ENCODE measurements at regions not wholly inside any gene's neighbourhood (a gene's known extent, or its start where the extent isn't known, plus 50 kb on each side); places are given as distances from the start of the nearest gene placed in this dataset.
A peak's percentile ranks its signal among the peaks of the same experiment; 100 is the strongest.

DNA sequence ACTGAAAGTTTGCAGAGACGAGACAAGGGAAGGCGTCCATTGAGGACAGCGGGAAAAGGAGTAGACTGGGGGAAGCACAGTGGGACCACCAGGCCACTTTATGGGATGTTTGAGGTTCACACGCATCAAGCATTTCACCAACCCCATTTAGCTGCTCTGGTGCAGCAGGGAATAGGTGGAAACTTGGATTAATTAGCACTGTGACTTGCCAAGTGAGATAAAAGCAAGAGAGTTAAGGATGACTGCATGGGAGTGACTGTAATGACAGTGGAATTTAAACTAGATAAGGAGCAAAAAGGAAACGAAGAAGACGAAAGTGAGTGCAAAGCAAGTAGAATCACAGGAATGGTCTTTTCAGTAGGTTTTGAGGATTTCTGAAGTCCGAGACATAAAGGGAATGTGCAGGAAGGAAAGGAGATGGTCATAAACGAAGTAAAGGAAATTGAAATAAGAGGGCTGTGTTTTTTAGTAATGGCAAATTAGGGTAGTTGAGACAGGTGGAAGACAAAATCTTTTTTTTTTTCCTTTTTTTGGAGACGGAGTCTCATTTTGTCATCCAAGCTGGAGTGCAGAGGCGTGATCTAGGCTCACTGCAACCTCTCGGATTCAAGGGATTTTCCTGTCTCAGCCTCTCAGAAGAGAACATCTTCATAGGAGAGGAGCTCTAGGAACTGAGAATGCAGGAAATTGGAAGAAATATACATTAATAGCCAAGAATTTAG lies 119.0 kb upstream of the MAP9 start:
- TF ChIP-seq EZH2 (IDR thresholded peaks at IDR 0.05) (no peak), EZH2phosphoT487 (IDR thresholded peaks at IDR 0.05) (no peak)
- TF ChIP-seq, protein P1, sequence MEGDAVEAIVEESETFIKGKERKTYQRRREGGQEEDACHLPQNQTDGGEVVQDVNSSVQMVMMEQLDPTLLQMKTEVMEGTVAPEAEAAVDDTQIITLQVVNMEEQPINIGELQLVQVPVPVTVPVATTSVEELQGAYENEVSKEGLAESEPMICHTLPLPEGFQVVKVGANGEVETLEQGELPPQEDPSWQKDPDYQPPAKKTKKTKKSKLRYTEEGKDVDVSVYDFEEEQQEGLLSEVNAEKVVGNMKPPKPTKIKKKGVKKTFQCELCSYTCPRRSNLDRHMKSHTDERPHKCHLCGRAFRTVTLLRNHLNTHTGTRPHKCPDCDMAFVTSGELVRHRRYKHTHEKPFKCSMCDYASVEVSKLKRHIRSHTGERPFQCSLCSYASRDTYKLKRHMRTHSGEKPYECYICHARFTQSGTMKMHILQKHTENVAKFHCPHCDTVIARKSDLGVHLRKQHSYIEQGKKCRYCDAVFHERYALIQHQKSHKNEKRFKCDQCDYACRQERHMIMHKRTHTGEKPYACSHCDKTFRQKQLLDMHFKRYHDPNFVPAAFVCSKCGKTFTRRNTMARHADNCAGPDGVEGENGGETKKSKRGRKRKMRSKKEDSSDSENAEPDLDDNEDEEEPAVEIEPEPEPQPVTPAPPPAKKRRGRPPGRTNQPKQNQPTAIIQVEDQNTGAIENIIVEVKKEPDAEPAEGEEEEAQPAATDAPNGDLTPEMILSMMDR (IDR thresholded peaks at IDR 0.05): no peak
- Histone ChIP-seq H3K4me3 (no peak overlapping the region), H4K20me1 (ENCODE audit: low read depth) (no peaks in the 10 kb centered on the region), H3K79me2 (ENCODE audit: low read depth) (no peaks in the 10 kb centered on the region), H3K9ac (no peak overlapping the region), H2AFZ (replicated peaks) (peak overlapping the region; percentile 35), H3K4me2 (no peak overlapping the region), H3K4me1 (no peaks in the 10 kb centered on the region), H3K9me3 (ENCODE audit: low read depth) (no peaks in the 10 kb centered on the region), H3K27me3 (no peaks in the 10 kb centered on the region), H3F3A (ENCODE audit: low read depth) (no peaks in the 10 kb centered on the region), H3K36me3 (no peaks in the 10 kb centered on the region), H3K27ac (no peak overlapping the region)
- Mint-ChIP-seq H3K36me3 (no peaks in the 10 kb centered on the region), H3K27me3 (ENCODE audit: insufficient read depth, low read depth) (no peaks in the 10 kb centered on the region), H3K4me3 (no peak overlapping the region), H3K9me3 (no peaks in the 10 kb centered on the region), H3K27ac (no peak overlapping the region), H3K4me1 (no peaks in the 10 kb centered on the region)
- DNase-seq (ENCODE audit: low spot score): no peak

DNA sequence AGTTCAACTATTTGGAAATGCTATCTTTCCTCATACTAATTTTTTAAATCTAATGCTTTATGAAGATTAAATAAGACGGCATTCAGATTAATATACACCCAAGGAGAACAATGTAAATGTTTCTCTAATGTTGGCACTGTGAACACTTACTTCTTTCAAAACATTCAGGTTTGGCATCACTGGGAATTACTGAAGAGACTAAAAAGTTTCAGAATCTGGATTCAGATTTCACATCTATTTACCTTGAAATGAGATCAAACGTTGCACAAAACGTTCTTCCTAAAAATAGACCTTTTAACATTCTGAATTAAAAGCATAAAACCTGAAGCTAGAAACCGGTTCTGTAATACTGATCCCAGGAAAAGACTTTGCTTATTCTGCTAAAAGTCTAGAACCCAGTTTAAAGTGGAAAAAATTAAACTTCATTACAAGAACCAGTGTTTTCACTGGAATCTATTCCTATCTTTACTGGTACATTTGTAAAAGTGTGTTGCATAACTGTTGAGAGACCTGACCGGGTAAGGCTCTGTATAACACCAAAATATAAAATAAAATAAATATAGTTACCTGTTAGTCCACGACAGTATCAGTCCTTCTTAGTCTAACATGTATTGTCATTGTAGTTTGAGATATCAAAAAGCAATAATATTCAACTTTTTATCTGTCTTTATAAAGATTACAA lies 117.4 kb upstream of the MAP9 start:
- Histone ChIP-seq H3K79me2 (ENCODE audit: low read depth) (no peaks in the 10 kb centered on the region), H3K36me3 (no peaks in the 10 kb centered on the region), H3K4me1 (no peaks in the 10 kb centered on the region), H2AFZ (replicated peaks) (no peak overlapping the region), H4K20me1 (ENCODE audit: low read depth) (no peaks in the 10 kb centered on the region), H3K27ac (no peak overlapping the region), H3K9ac (no peak overlapping the region), H3K9me3 (ENCODE audit: low read depth) (no peaks in the 10 kb centered on the region), H3K4me3 (no peak overlapping the region), H3K4me2 (no peak overlapping the region), H3K27me3 (no peaks in the 10 kb centered on the region), H3F3A (ENCODE audit: low read depth) (no peaks in the 10 kb centered on the region)
- H3K27me3 Mint-ChIP-seq (ENCODE audit: insufficient read depth, low read depth): no peaks in the 10 kb centered on the region
- no peaks in the 10 kb centered on the region for H3K4me1 Mint-ChIP-seq
- H3K36me3 Mint-ChIP-seq: no peaks in the 10 kb centered on the region
- no peak overlapping the region for H3K4me3 Mint-ChIP-seq
- DNase-seq (ENCODE audit: low spot score): no peak
- H3K27ac Mint-ChIP-seq: no peak overlapping the region
- no peak for TF ChIP-seq EZH2 (IDR thresholded peaks at IDR 0.05)
- TF ChIP-seq, protein P1 (IDR thresholded peaks at IDR 0.05): no peak
- no peak for TF ChIP-seq EZH2phosphoT487 (IDR thresholded peaks at IDR 0.05)
- H3K9me3 Mint-ChIP-seq: no peaks in the 10 kb centered on the region

DNA sequence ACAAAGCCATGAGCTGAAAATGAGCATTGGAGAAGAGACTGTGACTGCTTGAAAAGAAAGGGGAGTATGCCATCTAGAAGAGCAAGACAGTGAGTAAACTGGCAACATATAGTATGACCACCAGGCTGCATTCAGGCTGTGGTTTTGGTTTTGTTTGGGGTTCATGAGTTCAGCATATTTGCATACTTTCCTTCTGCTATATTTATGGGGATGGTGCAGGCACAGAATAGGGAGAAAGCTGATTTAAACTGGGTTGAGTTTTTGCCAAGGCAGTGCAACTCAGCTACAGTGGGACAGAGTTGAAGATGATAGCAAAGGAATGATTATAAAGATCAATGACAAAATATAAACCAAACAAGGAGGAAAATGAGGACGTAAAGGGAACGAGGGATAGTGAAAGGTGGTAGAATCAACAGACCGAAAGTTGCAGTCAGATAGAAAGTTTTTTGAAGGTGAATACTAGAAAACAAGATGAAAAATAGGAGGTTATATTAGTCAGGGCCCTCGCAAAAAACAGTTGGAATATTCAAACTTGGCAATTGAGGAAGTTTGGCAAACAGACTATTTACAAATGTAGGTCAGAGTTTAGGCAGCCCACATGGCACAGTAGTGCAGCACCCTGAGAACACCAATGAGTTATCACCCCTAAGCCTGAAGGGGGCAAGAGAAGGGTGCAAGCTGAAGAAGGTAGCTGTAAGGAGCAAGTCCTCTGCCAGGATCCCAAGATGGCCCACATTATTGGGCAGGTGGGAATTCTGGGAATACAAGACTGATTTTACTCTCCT lies 114.8 kb upstream of the MAP9 start:
- Mint-ChIP-seq H3K4me1 (peaks cover 10% of the 10 kb centered on the region), H3K9me3 (no peaks in the 10 kb centered on the region), H3K27ac (no peak overlapping the region), H3K4me3 (no peak overlapping the region), H3K27me3 (ENCODE audit: insufficient read depth, low read depth) (no peaks in the 10 kb centered on the region), H3K36me3 (no peaks in the 10 kb centered on the region)
- H3F3A ChIP-seq (ENCODE audit: low read depth): no peaks in the 10 kb centered on the region
- H3K9me3 ChIP-seq (ENCODE audit: low read depth): no peaks in the 10 kb centered on the region
- no peaks in the 10 kb centered on the region for H4K20me1 ChIP-seq (ENCODE audit: low read depth)
- H3K4me3 ChIP-seq: no peak overlapping the region
- H3K27ac ChIP-seq: no peak overlapping the region
- H3K36me3 ChIP-seq: no peaks in the 10 kb centered on the region
- no peaks in the 10 kb centered on the region for H3K79me2 ChIP-seq (ENCODE audit: low read depth)
- no peak overlapping the region for H3K9ac ChIP-seq
- no peak overlapping the region for H3K4me2 ChIP-seq
- peaks cover 6% of the 10 kb centered on the region for H3K4me1 ChIP-seq
- no peaks in the 10 kb centered on the region for H3K27me3 ChIP-seq
- no peak overlapping the region for H2AFZ ChIP-seq (replicated peaks)
- DNase-seq (ENCODE audit: low spot score): no peak
- TF ChIP-seq, protein P1 (IDR thresholded peaks at IDR 0.05): no peak
- TF ChIP-seq EZH2 (IDR thresholded peaks at IDR 0.05): no peak

All from neural progenitor cell (in vitro differentiated cells).